ENCODE measurements at regions not wholly inside any gene's neighbourhood (a gene's known extent, or its start where the extent isn't known, plus 50 kb on each side); places are given as distances from the start of the nearest gene placed in this dataset.
A peak's percentile ranks its signal among the peaks of the same experiment; 100 is the strongest.

DNA sequence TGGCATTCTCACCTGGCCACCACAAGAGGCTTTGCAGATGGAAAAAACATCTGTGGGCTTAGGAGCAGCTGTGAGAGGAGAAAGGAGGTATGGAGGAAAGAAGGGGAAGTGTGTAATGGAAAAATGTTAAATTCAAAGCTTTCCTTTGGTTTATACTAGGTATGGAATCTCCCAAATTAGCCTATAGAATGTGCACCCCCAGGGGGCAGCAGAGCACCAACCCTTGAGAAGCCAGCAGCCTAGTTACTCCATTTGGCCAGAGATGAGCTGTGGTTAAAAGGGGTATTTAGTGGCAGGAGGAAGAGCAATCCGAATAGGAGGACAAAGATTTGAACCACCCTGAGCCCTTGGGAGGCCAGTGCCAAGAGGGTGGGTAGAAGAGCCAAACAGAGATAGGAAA is 97.5 kb upstream of the CTTNBP2NL start:
- Histone ChIP-seq H3K9ac (ENCODE audit: control insufficient read depth, insufficient read depth, low read length) (no peak overlapping the region), H3K27me3 (replicated peaks in 1 of 2; ENCODE audit: control insufficient read depth in 2 of 2, insufficient read depth in 2 of 2, low read length in 1 of 2) (no peaks in the 10 kb centered on the region; a peak in 1 of 4 replicates), H3K4me2 (ENCODE audit: control insufficient read depth, insufficient read depth) (no peak overlapping the region), H3K27ac (ENCODE audit: control insufficient read depth, insufficient read depth) (no peak overlapping the region), H3K9me3 (replicated peaks; ENCODE audit: control insufficient read depth, insufficient read depth, low read length) (no peaks in the 10 kb centered on the region; the same call in 2 of the 3 replicates), H3K4me1 (ENCODE audit: control insufficient read depth, insufficient read depth, low read length) (0 out of 2 replicates have a peak, but pooled peaks cover 3% of the 10 kb centered on the region), H4K20me1 (ENCODE audit: control insufficient read depth, insufficient read depth) (no peaks in the 10 kb centered on the region), H3K79me2 (ENCODE audit: control insufficient read depth, insufficient read depth, low read length) (no peaks in the 10 kb centered on the region), H2AFZ (ENCODE audit: control insufficient read depth, low read depth, low read length) (no peak overlapping the region), H3K4me3 (no peak overlapping the region), H3K36me3 (ENCODE audit: control insufficient read depth in 2 of 2, insufficient read depth in 2 of 2, low read length in 1 of 2) (no peaks in the 10 kb centered on the region)
- RAD21 ChIA-PET (ENCODE audit: unreplicated experiment): interaction anchor here (0.8 kb wide), 1 partner anchor 38 kb away, joined by 3 read pairs; no protein-coding TSS in a partner anchor
- 0% methylated on average over 1 of the region's 1 CpG for WGBS (ENCODE audit: insufficient coverage, insufficient replicate concordance, low lambda C conversion rate, missing lambda C conversion rate)
- CTCF ChIA-PET: interaction anchor here (0.6 to 3.1 kb wide), 15 partner anchors 9 to 959 kb away, joined by 3 to 16 read pairs (median 3); no protein-coding TSS in a partner anchor
- POLR2A ChIA-PET: no interaction called here
- DNase-seq (ENCODE audit: low read depth, low spot score) (no peak), FAIRE-seq (no peak), ATAC-seq (peak; percentile 58)
- TF ChIP-seq USF2 (IDR thresholded peaks at IDR 0.05; ENCODE audit: borderline replicate concordance, low read depth, low read length) (no peak), RAD21 (IDR thresholded peaks at IDR 0.05; ENCODE audit: insufficient read depth, low read depth, low read length) (peak; percentile 37), SMC3 (IDR thresholded peaks at IDR 0.05; ENCODE audit: borderline replicate concordance, low read length) (peak; percentile 25; the same call in 1 of the 2 replicates), BHLHE40 (IDR thresholded peaks at IDR 0.05; ENCODE audit: borderline replicate concordance in 1 of 2, low read depth in 2 of 2, low read length in 1 of 2) (no peak), HDGF (IDR thresholded peaks at IDR 0.05) (no peak), CTCF (IDR thresholded peaks at IDR 0.05 in 2 of 3, conservative IDR thresholded peaks at IDR 0.05 in 1 of 3; ENCODE audit: control insufficient read depth in 2 of 3, extremely low read depth in 1 of 3, insufficient read depth in 1 of 3, low read depth in 3 of 3, low read length in 3 of 3) (peak; percentile 42 to 51 (median 51))
- TF ChIP-seq, protein P1, sequence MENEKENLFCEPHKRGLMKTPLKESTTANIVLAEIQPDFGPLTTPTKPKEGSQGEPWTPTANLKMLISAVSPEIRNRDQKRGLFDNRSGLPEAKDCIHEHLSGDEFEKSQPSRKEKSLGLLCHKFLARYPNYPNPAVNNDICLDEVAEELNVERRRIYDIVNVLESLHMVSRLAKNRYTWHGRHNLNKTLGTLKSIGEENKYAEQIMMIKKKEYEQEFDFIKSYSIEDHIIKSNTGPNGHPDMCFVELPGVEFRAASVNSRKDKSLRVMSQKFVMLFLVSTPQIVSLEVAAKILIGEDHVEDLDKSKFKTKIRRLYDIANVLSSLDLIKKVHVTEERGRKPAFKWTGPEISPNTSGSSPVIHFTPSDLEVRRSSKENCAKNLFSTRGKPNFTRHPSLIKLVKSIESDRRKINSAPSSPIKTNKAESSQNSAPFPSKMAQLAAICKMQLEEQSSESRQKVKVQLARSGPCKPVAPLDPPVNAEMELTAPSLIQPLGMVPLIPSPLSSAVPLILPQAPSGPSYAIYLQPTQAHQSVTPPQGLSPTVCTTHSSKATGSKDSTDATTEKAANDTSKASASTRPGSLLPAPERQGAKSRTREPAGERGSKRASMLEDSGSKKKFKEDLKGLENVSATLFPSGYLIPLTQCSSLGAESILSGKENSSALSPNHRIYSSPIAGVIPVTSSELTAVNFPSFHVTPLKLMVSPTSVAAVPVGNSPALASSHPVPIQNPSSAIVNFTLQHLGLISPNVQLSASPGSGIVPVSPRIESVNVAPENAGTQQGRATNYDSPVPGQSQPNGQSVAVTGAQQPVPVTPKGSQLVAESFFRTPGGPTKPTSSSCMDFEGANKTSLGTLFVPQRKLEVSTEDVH (IDR thresholded peaks at IDR 0.05; ENCODE audit: low read depth, partially characterized antibody): no peak
- SMC1A ChIA-PET (ENCODE audit: uncharacterized antibody, unreplicated experiment): interaction anchor here (1.0 to 1.4 kb wide), 2 partner anchors 9 to 58 kb away, joined by 4 to 5 read pairs; no protein-coding TSS in a partner anchor
- intact Hi-C loops (cut with micrococcal nuclease; ENCODE audit: unreplicated experiment) (loop anchor here (2.0 kb wide), 1 partner anchor 70 kb away; no protein-coding TSS in a partner anchor), in situ Hi-C loops (cut with MboI) (no loop called here)
- BruUV-seq (replicated peaks): no TSS peak

Data from GM12878 (cell line).